Heart left ventricle (tissue), 13 donors: ENCODE measurements at regions not wholly inside any gene's neighbourhood (a gene's known extent, or its start where the extent isn't known, plus 50 kb on each side); places are given as distances from the start of the nearest gene placed in this dataset.

Experiments
- POLR2A ChIP-seq, 2 donors: fragments of 450-650 bp; IDR thresholded peaks; one replicate each; pipeline ENCODE4 v1.6.1; 2017; ENCODE audit warnings: antibody characterized with exemption in 2 of 2, mild to moderate bottlenecking in 2 of 2, moderate library complexity in 2 of 2
- TF ChIP-seq, protein P1 (sequence below), 12 donors: fragments of 200-600 bp; sonication (generic) in 4 of 12; IDR thresholded peaks; one replicate each; pipeline versions ENCODE4 v1.5.0 to v1.8.0; 2018 to 2022; ENCODE audit warnings: antibody characterized with exemption in 12 of 12, mild to moderate bottlenecking in 5 of 12
- donor health status: ischemic (EF 13 %, LVEDD 7.1; RV severe dilation, severe dysfunction).
- donor health status: DM: no; HTN: yes; CAD: no.
- donor health status: DM: no; HTN: no; CAD: no.
- donor health status: ischemic (EF 25% LVEDD 6.9; RV normal size, moderate dysfunction).
- donor health status: ischemic (EF 25% LVEDD 5.7; RV mildly dilated, moderate dysfunction).
- donor health status: ischemic (EF 35%, LVEDD 5.7; RV mildly dilated, moderate dysfunction).
- donor health status: nonischemic (EF 11% LVEDD 7.7; RV severe dilation, severe dysfunction).
- donor health status: DM: yes; HTN: yes; CAD: no.
- donor health status: PGD.
- donor health status: ischemic (EF 29% LVEDD 5.4; RV normal size, mild dysfunction).
- donor health status: nonischemic (EF 23%, LVEDD 6.1; RV moderate dilation, normal function).

- TF ChIP-seq, protein P1, sequence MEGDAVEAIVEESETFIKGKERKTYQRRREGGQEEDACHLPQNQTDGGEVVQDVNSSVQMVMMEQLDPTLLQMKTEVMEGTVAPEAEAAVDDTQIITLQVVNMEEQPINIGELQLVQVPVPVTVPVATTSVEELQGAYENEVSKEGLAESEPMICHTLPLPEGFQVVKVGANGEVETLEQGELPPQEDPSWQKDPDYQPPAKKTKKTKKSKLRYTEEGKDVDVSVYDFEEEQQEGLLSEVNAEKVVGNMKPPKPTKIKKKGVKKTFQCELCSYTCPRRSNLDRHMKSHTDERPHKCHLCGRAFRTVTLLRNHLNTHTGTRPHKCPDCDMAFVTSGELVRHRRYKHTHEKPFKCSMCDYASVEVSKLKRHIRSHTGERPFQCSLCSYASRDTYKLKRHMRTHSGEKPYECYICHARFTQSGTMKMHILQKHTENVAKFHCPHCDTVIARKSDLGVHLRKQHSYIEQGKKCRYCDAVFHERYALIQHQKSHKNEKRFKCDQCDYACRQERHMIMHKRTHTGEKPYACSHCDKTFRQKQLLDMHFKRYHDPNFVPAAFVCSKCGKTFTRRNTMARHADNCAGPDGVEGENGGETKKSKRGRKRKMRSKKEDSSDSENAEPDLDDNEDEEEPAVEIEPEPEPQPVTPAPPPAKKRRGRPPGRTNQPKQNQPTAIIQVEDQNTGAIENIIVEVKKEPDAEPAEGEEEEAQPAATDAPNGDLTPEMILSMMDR (IDR thresholded peaks at IDR 0.05): no peak
- TF ChIP-seq POLR2A (IDR thresholded peaks at IDR 0.05): no peak
Observed at GRCh38 chr21:24832961-24833360, 774.3 kb downstream of the MRPL39 start.
